ENCODE measurements at regions not wholly inside any gene's neighbourhood (a gene's known extent, or its start where the extent isn't known, plus 50 kb on each side); places are given as distances from the start of the nearest gene placed in this dataset.
A peak's percentile ranks its signal among the peaks of the same experiment; 100 is the strongest.

DNA sequence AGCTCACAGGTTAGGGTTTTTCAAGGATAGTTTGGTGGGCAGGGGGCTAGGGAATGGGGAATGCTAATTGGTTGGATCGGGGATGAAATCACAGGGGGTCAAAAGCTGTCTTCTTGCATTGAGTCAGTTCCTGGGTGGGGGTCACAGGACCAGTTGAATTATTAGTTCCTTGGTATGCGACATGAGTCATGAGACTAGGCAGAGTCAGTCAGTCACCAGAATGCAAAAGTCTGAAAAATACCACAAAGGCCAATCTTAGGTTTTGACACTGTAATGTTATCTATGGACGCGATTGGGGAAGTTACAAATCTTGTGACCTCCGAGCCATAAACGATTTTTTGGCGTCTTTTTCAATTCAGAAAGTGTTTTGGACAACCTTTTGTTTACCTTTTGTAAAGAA is 101.2 kb downstream of the ZNF519 start:
- no peak for DNase-seq

DNA sequence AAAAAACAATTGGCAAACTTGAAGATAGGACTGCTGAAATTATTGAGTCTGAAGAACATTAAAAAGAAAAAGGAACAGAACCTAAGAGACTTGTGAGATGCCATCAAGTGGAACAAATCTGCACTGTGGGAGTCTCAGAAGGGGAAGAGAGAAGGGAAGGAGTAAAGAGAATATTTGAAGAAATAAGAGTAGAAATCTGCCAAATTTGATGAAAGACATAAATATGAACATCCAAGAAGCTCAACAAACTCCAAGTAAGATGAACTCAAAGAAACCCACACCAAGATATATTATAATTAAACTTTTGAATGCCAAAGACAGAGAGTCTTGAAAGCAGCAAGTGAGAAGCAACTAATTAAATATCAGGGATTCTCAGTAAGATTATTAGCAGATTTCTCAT is 102.7 kb downstream of the ZNF519 start:
- no peak for DNase-seq

DNA sequence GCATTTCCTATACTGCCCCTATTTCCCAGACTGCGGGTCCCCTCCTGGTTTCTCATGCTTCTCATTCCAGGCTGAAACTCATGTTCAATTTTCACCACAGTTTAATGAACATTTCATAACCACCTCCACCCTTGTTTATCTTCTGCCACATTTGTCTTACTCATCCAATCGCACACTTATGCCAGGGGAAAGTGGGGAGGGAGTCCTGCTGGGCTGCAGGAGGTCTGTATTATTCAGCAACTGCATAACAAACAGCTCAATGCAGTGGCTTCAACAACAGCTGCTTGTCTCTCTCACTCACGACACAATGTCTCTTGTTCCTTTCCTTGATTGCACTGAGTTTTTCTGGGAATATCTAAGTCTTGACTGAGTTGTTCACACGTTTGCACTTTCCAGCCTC is 106.0 kb downstream of the ZNF519 start:
- no peak for DNase-seq

DNA sequence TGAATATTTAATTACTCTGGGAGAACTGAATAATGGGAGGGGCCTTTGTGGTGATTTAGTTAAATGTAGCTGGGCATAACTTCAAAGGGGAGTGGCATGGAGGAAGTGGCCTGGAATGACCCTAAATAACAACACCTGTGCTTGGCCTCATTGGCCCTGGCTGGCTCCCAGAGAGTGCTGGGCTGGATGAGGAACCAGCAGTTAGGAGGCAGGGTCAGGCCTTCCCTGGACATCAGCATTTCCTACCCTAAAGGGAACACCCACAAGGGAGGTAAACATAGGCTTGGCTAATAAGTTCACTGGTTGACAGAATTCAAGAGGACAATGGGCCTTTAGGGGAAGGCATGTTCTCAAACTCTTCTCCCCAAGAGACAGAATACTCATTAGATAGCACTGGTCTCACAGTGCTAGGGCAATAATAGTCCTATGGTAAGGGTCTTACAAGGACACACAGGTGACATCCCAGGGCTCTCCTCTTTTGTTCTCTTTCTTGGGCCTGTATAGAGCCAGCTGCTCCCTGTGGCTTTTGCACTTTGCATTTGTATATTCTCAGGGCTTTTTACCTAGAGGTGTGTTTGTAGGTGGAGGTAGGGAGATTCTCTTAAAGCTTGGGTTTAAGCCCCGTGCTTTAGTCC is 106.8 kb downstream of the ZNF519 start:
- no peak for DNase-seq

DNA sequence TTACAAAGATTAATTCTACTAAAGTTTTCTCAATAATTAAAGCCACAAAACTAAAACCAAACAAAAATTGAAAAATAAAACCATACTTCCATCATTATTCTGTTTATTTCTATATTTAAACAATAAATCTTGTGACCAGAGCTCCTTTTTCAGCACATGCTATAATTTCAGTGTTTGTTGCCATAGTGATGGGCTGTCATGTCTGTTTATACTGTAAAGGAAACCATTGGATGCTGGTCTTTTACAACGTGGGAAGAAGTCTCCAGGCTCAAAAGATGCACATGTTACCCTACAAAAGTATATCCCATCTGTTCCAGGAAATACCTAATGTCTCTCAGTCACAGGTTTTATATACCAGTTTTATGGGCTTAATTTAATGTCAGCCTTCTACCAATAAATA is 100.1 kb upstream of the MC2R start:
- DNase-seq, result no peak

DNA sequence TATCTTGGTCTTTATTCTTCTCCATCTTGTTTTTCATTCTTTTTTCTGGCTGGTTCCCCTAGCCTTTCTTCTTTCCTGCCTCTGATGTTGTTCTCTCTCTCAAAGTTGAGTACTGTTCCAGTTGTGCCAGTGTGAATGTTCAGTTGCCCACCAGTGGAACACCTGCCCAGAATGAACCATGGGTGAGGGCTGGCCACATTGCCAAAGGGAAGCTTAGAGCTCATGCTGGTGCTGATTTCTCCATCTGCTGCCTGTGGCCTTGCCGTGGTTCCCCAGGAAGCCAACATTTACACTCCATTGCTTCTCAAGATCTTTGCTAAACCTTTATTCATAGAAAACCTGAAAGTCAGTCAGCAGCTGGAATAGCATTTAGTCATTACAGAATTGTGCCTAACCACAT is 99.1 kb upstream of the MC2R start:
- no peak for DNase-seq

DNA sequence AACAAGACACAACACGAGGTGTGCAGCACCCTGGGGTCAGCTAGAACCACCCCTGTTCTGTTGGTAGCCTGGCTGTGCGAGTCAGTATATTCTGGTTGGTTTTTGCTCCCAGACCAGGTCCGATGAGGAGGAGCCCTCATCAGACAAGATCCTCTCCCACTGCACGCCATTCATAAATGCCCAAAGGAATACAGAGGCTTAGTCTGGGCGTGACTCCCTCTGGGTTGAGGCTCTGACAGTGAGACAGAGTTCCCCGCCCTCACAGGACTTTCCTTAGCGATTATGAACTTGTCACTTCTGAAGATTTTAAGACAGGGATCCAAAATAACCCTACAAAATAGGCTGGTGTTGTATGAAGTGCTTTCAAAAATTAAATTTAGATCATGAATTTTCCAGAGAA is 85.5 kb upstream of the MC2R start:
- no peak for DNase-seq

DNA sequence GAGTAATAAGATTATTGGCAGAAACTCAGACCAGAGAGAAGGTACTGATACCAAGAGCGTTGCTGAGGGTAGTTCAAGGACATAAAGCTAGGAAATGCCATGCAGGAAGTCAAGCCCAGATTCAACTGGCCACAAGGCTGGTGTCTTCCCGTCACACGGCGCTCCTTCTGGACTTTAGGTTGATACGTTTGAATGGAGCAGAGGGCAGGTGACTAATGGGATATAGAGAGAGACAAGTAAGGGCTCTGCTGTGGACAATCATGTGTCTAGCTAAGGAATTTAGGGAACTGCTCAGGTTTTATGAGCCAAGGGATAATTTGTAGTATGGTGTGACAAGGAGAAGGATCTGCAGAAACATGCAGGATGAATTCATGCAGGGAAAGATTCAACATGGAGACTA is 83.9 kb upstream of the MC2R start:
- DNase-seq, result no peak

DNA sequence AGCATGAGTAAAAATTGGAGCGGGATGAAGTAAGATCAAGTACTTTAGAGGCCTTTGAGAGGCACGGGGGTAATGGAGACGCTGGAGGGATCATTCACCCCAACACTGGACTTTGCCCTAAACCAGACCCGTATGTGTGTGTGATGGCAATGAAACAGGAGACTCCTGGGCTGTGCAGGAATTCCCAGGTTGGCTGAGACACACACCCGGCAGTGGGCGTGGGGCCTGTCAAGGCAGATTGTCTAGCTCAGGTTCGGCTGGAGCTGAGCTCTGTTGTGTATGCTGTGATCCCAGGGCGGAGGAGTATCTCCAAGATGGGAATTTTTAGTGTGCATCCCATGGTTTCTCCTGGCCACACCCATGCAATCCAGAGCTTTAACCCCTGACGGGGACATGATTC is 83.2 kb upstream of the MC2R start:
- no peak for DNase-seq

DNA sequence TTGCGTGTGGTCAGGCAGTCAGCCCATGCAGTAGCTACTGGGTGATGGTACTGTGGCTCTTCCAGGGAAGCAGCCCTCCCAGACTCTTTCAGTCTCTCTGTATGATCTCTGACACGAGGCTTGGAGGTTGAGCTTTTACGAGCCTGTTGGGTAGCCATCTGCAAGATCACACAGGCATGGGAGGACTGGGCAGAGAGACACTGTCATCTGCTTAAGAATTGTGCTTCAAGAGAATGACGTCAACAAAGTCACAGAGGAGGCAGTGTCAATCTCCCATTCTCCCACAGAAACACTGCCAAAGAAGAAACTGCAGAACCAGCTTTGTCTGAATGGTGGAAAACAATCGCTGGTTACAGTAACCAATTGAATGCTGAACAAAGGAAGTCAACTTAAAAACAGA is 78.4 kb upstream of the MC2R start:
- DNase-seq, result no peak

DNA sequence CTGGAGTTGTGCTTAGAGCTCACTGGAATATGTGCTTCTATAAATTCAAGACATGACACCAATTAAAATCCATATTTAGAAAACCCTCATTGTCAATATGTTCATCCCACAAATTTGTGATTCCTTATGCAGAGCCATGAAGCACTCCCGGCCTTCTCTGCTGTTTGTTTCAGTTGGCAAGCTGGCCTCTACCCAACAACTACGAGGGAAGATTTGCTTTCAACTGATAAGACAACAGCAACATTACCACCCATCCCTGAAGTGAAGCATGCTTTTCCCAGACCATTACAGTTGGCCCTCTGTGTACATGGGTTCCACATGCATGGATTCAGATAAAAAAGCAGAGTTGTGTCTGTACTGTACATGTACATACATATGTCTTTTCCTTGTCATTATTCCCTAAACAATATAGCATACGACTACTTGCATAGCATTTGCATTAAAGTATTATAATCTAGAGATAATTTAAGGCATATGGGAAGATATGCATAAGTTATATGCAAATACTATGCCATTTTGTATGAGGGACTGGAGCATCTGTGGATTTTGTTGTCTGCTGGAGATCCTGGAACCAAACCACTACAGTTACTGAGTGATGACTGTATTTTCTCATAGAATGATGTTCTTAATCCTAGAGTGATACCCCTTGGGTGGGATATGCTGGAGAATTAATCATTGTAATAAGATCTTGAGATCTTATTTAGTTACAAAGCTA is 77.6 kb upstream of the MC2R start:
- DNase-seq, result no peak

DNA sequence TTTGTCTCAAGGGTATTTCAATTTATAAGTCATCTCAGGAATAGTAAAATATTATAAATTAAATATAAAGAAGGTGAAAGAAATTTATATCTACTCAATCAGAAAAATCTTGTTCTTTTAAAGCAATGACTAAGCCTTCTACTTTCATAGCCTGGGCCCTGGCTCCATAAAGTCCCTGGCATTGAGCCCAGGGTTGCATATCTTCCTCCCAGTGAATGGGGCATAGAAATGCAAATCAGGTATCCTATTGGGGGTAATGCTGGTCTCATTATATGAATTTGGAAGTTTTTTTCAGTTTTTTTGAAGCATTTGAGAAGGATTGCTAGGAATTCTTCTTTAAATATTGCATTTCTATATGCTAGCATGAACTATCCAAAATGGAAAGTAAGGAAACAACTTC is 73.9 kb upstream of the MC2R start:
- no peak for DNase-seq

DNA sequence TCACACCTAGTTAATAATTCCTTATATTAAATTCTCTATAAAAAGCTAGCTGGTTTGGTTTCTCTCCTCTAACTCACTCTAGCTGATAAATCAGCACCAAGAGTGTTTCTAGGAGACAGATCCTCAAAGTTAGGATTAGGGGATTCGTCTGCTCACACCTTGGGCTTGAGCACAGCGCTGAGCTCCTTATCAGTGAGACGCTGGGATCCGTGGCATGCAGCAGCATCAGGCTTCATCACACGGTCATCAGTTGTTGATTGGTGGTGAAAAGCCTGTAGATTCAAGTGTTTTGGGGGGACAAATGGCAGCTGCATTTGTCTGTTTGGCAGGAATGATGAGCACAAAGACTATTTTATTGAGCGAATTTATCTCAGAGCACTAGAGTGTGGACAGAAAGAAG is 72.6 kb upstream of the MC2R start:
- DNase-seq, result no peak

DNA sequence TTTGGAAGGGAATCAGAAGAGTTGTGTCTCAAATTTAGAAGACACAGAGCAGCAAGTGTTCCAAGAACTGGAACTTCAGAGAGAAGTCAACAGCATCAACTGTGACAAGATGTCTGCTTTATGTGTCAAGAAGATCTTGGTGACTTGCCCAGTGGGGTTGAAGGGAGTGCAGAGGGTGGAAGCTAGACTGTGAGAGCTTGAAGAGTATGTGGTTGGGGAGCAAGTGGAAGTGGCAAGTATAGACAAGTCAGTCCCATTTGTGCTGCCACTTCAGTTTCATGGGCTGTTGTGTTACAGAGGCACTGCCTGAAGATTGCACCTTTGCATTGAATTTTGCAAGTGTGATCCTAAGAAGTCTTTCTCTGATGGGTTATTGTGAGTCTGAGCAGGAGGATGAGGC is 68.7 kb upstream of the MC2R start:
- no peak for DNase-seq

DNA sequence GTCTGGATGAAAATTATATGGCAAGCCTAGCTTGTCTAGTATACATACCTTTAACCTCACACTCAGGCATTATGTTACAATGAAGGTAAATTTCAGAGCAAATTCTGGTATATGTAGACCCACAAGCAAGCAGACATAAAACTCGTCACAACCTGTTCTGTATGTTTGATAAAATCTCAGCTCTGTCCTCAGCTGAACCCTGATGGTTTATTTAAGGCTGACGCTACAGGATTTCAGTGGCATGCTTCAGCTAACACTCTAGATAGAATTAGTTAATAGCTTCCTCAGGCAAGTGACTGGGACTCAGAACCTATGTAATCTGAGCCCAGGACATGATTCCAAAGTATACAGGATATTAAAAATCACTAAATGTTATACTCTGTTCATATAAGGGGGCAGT is 68.2 kb upstream of the MC2R start:
- peak; percentile 29 for DNase-seq

DNA sequence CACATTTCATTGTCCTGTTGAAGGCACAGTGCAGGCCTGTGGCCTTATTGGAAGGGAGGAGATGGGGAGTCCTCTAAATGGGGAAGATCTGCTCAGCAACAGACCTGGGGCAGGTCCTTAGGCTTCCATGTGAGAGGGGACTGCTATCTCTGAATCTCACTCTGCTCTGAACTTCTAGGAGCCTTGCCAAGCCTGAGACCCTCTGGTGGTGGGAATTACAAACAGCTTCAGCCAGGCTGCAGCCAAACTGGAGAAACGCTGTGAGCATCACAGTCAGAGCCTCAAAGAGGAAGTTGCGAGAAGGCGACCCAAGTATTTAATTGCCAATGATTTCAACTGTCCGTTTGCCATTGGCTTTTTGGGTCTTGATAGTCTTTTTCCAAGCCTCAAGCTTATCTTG is 66.8 kb upstream of the MC2R start:
- no peak for DNase-seq

DNA sequence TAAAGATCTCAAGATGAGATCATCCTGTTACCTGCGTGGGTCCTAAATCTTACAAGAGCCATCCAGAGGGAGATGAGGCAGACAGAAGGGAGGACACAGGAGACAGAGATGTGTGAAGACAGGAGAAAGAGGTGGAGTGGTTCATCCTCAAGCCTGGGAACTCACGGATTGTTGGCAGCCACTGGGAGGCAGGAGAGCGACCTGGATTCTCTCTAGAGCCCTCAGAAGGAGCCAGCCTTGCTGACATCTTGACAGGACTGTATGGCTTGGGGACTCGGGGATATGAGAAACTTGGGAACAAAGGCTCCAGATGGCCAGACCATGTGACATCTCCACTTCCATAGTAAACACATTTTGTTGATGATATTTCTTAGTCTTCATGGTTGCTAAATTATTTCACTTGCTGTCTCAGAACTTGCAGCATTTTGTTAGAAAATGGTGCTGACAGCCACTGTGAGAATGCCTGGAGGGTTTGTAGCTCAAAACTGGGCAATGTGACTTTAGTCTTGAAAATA is 57.8 kb upstream of the MC2R start:
- DNase-seq, result no peak

All from NCI-H510A treated with DMSO at 0.1 percent for 48 hours (cell line).